ENCODE measurements at regions not wholly inside any gene's neighbourhood (a gene's known extent, or its start where the extent isn't known, plus 50 kb on each side); places are given as distances from the start of the nearest gene placed in this dataset.
"Not testable (repeated sequence)": the region's sequence is repeated elsewhere in the genome, so short reads cannot be mapped to it uniquely, and the experiment has no call there.

DNA sequence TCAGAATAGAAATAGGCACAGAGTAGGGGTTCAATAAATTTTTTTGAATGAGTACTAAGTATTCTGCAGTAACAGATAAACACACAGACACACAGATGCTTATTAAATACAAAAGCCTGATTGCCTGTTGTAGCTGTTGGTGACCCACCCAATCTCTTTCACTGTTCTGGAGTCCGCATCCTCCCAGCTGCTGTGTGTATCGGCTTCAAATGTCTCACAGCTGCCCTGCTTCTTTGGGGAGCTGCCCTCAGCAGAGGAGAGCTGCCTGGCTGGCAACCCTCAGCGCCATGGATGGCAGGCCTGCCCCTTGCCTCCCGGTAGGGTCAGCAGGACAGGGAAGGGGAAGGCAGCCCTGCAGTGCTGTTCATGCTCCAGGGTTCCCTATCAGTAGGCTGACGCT is 50.5 kb upstream of the PRNP start:
- no peak for DNase-seq

DNA sequence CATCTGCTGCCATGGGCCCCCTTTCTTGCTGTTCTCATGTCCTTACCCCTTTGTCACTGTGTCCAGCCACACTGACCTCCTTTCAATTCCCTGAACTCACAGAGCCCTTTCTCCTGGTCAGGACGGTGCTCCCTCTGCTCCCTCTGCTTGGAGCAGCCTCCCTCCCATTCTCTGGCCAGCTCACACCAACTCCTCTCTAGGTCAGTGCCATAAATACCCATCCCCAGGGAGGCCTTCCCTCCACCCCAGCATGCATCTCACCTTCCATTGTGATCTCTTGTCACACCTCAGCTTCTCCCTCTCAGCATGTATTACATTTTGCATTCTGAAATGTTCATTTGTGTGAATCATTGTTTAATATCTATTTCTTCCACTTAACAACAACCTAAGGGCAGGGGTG is 50.9 kb upstream of the PRNP start:
- DNase-seq = no peak

DNA sequence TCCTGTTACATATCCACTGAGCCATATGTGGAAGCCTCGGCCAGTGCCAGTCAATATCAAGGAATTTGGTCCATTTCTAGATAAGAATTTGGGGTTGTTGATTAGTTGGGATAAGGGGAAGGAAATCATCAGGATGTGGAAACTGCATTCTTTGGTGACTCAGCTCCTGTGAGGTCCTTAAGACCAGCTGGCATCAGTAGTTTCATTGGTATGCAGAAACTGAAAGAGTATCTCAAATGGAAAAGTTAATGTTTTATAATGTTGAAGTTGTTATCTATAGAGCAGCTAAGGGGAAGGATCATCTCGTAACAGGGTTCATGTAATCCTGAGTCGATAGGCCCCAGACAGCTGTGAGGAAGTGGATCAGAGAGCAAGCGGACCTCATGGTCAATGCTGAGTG is 52.5 kb upstream of the PRNP start:
- DNase-seq = no peak

DNA sequence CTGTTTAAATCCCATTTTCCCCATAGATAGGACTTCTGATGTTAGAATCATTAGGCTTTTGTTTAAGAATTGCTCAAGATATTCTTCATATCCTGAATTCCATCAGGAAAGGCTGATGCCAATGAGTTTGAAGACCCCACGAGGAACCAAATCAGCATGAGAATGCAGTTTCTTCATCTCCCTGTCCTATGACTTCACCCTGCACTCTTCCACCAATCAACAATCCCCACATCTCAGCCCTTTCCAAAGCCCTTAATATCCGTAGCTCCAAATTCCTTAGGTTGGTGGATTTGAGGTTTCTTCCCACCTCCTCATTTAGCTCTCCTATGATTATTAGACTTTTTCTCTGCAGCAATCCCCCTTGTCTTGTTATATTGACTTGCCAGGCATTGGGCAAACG is 52.9 kb upstream of the PRNP start:
- no peak for DNase-seq

DNA sequence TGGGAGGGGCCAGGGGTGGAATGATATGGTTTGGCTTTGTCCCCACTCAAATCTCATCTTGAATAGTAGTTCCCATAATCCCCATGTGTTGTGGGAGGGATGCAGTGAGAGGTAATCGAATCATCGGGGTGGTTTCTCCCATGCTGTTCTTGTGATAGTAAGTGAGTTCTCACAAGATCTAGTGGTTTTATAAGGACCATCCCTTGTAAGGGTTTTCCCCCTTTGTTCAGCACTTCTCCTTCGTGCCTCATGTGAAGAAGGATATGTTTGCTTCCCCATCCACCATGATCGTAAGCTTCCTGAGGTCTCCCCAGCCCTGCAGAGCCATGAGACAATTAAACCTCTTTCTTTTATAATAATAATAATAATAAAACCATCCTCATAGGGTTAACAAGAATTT is 53.4 kb upstream of the PRNP start:
- DNase-seq = no peak

DNA sequence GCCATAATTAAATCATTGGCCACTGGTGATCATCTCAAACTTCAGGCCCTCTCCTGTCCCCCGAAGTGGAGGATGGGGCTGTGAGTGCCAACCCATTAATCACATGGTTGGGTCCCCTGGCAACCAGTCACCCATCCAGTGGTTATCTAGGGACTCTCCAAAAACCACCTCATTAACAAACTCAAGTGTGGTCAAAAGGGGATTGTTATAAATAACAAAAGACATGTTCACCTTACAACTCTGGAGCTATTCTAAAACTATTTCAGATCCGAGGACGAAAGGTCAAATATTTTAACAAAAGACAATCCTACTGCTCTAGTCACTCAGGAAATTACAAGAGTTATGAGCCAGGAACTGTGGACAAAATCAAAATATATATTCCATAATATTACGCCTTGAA is 60.0 kb upstream of the PRNP start:
- no peak for DNase-seq

DNA sequence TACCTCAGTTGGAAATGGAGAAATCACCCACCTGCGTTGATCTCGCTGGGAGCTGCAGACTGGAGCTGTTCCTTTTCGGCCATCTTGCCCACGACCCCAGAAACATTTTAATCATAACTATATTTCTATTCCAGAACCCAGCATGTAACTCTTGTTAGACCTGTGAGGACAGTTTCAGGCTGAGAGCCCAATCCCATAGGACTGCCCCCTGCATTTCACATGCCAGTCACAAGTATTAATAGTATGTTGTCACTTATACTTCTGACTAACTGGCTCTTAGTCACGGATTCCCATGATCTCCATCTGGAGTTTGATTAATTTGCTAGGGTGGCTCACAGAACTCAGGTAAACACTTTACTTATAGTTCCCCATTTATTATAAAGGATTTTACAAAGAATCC is 60.6 kb upstream of the PRNP start:
- DNase-seq = no peak

DNA sequence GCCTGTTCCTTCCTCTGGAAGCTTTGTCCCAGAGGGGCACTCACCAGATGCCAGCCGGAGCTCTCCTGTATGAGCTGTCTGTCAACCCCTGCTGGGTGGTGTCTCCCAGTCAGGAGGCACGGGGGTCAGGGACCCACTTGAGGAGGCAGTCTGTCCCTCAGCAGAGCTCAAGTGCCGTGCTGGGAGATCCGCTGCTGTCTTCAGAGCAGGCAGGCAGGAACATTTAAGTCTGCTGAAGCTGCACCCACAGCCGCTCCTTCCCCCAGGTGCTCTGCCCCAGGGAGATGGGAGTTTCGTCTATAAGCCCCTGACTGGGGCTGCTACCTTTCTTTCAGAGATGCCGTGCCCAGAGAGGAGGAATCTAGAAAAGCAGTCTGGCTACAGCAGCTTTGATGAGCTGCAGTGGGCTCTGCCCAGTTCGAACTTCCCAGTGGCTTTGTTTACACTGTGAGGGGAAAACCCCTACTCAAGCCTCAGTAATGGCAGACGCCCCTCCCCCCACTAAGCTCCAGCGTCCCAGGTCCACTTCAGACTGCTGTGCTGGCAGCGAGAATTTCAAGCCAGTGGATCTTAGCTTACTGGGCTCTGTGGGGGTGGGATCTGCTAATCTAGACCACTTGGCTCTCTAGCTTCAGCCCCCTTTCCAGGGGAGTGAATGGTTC is 61.5 kb upstream of the PRNP start:
- DNase-seq = not testable (repeated sequence)

DNA sequence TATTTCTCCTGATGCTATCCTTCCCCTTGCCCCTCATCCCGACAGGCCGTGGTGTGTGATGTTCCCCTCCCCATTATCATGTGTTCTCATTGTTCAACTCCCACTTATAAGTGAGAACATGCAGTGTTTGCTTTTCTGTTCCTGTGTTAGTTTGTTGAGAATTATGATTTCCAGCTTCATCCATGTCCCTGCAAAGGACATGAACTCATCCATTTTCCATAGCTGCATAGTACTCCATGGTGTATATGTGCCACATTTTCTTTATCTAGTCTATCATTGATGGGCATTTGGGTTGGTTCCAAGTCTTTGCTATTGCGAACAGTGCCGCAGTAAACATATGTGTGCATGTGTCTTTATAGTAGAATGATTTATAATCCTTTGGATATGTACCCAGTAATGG is 67.1 kb upstream of the PRNP start:
- DNase-seq = not testable (repeated sequence)

DNA sequence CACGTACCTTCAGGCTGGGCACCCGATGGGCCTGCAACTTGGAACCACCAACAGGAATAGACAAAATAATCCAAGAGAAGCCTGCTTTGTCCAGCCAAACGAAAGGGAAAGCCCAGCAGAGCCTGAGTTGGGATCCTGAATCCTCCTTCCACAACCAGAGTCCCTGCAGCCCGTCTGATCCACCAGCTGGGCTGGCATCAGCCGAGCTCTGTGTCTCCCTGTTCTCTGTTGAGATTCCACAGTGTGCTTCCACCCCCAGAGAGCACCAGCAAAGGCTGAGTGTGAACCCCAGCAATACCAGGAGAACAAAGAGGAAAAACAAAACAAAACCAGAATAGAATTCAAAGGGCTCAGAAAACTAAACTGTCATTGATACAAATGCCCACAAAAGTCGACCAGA is 68.8 kb upstream of the PRNP start:
- no peak for DNase-seq

DNA sequence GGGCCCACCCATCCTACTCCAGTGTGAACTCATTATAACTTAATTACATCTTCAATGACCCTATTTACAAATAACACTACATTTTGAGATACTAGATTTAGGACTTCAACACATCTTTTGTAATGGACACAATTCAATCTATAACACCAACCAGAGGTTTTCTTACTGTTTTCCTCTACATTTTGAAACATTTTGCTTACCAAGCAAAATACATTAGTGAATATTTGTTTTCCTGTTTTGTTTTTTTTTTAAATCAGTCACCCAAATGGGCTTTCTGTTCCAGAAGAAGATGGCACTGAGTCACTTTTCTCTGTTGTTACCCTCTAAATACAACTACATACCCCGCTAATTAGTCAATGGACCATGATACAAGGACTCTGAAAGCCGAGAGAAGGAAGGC is 69.2 kb upstream of the PRNP start:
- no peak for DNase-seq

DNA sequence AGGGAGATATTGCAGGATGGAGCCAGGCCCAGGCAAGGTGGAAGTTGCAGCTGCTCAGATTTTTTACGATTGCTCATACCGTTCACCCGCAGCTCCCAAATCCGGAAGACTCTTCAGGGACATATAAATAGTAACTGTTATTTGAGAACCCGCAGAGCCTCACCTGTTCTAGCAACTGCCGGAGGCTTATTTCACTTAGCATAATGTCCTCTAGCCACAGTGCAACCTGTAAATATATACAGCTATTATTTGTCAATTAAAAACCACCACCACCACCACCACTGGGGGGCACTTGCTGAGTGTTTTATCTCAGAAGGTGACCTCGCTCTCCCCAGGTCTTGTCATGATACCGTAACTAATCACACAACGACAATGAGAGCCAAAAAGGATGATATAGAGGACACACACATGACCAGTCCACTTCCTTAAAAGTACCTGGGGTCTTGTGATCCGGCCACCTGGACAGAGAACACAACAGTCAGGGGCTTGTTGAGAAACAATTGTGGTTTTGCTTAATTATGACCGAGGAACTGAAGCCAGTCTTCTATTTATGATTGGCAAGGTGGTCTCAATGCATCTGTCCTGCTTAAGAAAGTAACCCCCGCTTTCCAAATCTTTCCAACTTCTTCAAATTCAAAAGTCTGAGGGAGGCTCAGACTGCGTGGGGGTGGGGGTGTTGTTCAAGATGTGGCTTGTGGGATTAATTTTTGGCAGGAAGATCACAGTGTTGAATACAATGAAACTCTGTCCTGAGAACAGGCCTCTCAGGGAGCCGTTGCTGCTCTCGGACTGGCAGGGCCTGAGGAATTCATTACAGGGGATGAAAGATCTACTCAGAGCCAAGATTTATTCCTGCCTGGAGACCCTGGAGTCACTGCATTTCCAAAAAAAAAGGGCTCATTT is 72.3 kb upstream of the PRNP start:
- peak in 4 of 5 experiments; percentile 43 to 84 (median 50) for DNase-seq

DNA sequence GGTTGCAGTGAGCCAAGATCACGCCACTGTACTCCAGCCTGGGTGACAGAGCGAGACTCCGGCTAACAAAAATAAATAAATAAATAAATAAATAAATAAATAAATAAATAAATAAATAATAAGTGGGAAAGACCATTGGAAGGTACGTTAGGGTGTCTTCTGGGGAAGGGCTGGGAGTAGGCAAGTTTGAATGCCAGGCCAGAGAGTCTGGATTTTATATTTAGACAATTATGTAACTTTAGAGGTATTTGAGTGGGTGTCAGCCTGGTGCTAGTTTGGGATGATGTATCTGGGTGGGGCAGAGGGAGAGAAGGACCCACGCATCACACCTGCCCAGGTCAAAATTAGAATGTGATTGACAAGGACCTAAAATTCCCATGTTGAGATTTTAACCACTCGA is 73.1 kb upstream of the PRNP start:
- no peak for DNase-seq

DNA sequence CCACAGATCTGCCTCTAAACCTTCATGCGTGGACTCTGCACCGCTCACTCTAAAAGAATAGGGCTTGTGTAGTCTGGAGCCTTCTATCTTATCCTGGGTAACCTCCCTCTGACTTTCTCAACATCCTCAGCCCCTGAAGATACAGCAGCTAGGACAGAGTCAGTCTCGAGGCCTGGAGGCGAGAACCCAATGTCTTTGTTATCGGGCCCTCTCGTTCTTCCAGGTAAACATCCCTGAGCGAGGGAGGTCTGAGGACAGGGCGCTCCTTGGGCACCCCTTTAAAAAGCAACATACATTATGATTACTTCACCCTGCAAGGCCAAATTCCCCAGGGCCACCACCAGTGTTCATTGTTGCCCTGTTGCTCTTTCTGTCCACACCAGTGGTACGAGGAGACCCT is 75.4 kb upstream of the PRNP start:
- DNase-seq = no peak

DNA sequence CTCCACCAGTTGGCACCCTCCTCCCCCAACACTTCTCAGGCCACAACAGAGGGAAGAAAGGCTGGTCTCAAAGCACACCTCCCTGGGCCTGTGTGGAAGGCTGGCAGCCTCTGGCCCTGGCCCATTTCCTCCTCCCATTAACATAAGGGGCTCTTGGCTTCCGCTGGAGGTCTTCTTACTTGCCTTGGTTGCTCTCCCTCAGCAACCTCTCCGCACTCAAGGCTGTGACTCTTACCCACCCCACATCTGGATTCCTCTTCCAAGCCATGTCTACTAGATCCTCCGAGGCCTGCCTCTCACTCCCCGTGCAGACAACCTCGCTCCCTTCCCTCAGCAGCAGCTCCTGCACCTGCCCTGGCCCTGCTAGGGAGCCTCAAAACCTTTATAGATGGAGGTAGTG is 76.7 kb upstream of the PRNP start:
- DNase-seq = no peak

DNA sequence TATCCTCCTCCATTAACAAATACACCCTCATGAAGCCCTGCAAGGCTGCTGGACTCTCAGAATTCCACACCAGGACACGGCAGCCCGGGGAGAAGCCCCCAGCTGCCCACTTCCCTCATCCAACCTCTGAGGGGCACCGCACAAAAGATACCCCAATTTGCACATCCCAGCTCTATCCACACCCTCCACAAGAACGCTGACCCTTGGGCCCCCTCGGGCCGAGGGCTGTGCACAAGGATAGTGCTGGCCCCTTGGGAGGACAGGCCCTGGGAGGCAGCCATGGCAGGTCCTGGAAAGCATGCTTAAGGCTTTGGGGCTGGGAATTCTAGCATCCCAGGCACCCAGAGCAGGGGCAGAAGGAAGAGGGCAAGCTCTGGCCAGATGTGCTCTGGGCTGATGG is 77.4 kb upstream of the PRNP start:
- DNase-seq = no peak

DNA sequence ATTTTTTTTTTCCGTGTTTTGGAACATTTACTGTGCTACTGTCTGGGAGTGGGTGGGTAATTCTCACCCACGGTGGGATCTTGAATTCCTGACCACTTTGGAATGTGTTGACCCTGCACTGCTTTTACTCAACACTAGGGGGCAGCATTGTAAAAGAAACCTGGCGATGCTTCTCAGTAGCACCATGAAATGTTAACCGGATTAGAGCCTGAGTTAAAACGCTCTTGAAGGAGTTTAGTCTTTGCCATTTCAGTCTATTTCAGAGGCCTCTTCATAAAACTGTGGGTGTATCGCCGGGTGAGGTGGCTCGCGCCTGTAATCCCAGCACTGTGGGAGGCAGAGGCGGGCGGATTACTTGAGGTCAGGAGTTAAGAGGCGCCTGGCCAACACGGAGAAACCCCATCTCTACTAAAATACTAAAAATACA is 79.0 kb upstream of the PRNP start:
- peak in 4 of 5 experiments; percentile 34 to 67 (median 38) for DNase-seq

DNA sequence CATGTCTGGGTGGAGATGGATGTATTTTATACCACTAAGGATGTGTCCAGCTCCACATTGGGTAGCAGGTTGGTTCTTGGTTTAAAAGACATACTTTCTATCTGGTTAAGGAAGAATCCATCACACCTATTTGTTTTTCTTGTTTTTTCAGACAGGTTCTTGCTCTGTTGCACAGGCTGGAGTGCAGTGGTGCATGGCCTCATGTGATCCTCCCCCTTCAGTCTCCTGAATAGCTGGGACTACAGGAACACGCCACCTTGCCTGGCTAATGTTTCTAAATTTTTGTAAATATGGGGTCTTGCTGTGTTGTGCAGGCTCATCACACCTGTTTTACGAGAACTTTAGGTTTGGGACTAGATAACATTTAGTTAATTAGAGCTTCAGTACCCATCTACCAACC is 80.2 kb upstream of the PRNP start:
- no peak for DNase-seq

DNA sequence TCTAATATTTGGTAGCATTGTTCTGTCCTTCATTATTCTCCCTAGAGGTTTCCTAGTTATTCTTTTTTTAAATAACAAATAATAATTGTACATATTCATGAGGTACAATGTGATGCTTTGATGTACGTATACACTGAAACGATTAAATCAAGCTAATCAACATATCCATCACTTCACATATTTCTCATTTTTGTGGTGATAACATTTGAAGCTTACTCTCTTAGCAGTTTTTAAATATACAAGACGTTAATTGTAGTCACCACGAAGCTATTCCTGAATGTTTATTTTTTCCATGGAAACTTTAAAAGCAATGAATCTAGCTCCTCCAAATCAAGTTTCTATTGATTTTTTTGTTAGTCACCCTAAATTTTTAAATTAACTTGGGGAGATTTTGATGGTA is 81.1 kb upstream of the PRNP start:
- DNase-seq = no peak

DNA sequence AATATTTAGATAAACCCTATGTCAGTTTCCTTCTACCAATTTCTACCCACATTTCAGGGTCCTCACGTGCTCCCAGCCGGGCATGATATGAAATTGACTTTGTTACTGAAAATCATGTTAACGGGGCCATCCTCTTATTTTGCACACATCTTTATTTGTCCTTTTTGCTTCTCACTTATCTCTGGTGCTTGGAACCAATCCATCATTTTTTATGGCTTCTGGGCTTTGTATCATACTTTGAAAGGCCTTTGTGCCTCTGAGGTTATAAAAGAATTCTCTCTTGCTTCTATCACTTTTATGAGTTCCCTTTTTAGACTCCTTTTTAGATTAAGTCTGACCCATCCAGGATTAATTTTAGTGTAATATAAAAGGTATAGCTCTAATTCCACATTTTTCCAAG is 81.7 kb upstream of the PRNP start:
- DNase-seq = no peak

DNA sequence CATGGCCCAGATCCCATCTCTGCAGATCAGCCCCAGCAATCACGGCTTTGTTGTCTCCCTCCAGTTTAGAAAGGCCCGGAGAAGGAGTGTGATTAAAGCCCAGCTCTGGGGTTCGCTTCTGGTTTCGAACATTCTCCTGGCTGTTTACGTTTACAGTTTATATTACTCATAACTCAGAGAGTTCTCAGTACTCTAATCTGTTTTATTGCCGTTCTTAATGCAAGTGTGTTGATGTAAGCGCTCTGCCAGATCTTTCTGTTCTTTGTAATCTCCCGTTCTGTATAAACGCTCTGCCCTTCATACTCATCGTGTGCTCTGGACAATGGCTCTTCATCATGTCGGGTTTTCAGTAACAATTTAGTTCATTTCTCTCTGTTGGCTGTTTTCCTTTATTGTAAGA is 82.5 kb upstream of the PRNP start:
- DNase-seq = no peak

DNA sequence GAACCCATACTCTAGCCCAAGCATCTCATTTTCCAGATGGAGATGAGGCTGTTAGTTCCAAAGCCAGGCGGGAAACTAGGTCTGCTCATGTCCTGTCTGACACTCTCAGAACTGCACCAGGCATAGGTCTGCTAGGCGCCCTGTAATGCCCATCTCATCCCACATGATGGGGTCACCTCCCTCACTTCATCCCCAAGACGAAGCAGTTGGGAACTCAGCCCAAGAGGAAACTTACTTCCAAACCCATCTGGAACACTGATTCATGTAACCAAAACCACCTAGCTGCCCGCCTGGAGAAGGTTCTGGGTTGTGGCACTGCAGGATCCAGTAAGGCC is 84.0 kb upstream of the PRNP start:
- no peak for DNase-seq

DNA sequence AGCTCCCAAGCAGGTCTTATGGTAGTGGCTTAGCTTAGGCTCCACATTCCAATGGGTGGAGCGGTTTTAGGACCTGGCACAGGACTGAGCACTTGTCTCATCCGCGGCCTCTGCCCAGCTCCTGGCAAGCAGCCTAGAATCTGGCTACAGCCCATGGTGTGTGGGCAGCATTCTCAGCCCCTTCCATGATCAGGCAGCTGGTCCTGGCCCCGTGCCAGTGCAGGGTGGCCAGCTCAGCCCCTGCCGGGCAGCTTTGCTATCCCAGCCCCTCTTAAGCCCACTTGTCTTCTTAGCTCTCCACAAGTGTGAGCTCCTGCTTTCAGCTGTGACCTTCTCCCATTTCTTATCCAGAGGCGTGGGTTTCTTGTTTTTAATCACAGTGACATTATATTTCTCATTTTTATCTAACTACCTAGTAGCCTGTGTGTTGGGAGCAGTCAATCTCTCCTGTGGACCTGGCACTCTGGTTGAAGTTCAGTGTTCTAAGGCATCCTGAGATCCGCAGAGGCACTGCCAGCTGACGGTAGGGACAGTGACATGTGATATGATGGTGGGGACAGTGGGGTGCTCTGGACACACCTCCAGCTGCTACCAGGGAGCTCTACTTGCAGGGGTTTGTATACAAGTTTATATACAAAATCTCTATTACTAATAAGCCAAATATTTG is 84.5 kb upstream of the PRNP start:
- no peak for DNase-seq

All from T-helper 2 cell (primary cell).